HepG2 (cell line): ENCODE measurements at regions not wholly inside any gene's neighbourhood (a gene's known extent, or its start where the extent isn't known, plus 50 kb on each side); places are given as distances from the start of the nearest gene placed in this dataset.

Experiments used
- ATAC-seq: fragments of 200-7000 bp; cut with Tn5 transposase; 3 replicates; pipeline ENCODE4 v1.9.1; 2020; ENCODE audit warnings: mild to moderate bottlenecking, moderate library complexity
- BruUV-seq: library from RNA; stranded (reverse); fragments of 400-500 nt; replicated peaks from 2 replicates; lab custom pipeline; 2021; lab: Mats Ljungman, UMichigan
- CTCF ChIA-PET: fragments of 300-600 bp; formaldehyde crosslinking; extraction: SDS; loops from one replicate; lab custom pipeline; 2021; ENCODE audit warnings: low total read pairs, inconsistent platforms, low intra/inter-chr PET ratio; lab: Yijun Ruan, JAX
- POLR2A ChIA-PET: fragments of 350-600 bp; sonication (Branson Sonifier 250); formaldehyde crosslinking; loops from one replicate; lab custom pipeline; 2020; ENCODE audit warnings: antibody characterized with exemption, inconsistent platforms; lab: Yijun Ruan, JAX
- DNase-seq: peaks from one replicate; pipeline ENCODE4 v3.0.0-alpha.2; 2015; ENCODE audit warnings: low spot score
- FAIRE-seq: peaks from 3 replicates; lab custom pipeline; 2011; peaks lifted over from hg19 to GRCh38; lab: Jason Lieb, UNC
- H2AFZ ChIP-seq: one replicate; pipeline ENCODE4 v1.6.1; 2011; ENCODE audit warnings: low read length, inconsistent platforms
- H3K27ac ChIP-seq: fragments of 300-600 bp; 3 replicates; pipeline ENCODE4 v1.8.0; 2011; ENCODE audit warnings: mixed run types, mild to moderate bottlenecking, mixed read lengths, low read length, inconsistent platforms; ENCODE audit not compliant: insufficient read depth; ENCODE audit errors: extremely low read length
- H3K27me3 ChIP-seq, 2 experiments: fragments of 200-600 bp in 1 of 2; 2 replicates in 1 of 2; 3 replicates in 1 of 2; pipeline versions ENCODE4 v1.6.0 to v1.8.0; 2011; ENCODE audit warnings: low read length in 2 of 2, mild to moderate bottlenecking in 2 of 2, moderate library complexity in 2 of 2, inconsistent platforms in 1 of 2; ENCODE audit not compliant: insufficient read depth in 2 of 2, control insufficient read depth in 1 of 2
- H3K36me3 ChIP-seq, 2 experiments: fragments of 200-600 bp in 1 of 2; replicated peaks in 1 of 2; 2 replicates in 1 of 2; 3 replicates in 1 of 2; pipeline versions ENCODE4 v1.5.1 to v1.8.0; 2011; ENCODE audit warnings: low read length in 2 of 2, inconsistent platforms in 1 of 2; ENCODE audit not compliant: insufficient read depth in 2 of 2, control insufficient read depth in 1 of 2
- H3K4me1 ChIP-seq: 2 replicates; pipeline ENCODE4 v1.5.1; 2012; ENCODE audit warnings: low read length, inconsistent platforms; ENCODE audit not compliant: insufficient read depth
- H3K4me2 ChIP-seq: 2 replicates; pipeline ENCODE4 v1.6.0; 2011; ENCODE audit warnings: low read depth, low read length, inconsistent platforms
- H3K4me3 ChIP-seq, 3 experiments: fragments of 200-600 bp in 1 of 3; sonication (generic), shearing (Covaris generic) in 1 of 3; replicated peaks in 1 of 3; 2 replicates each; pipeline ENCODE4 v1.5.1; 2011 to 2016; ENCODE audit warnings: low read length in 3 of 3, inconsistent platforms in 2 of 3, low read depth in 2 of 3, mild to moderate bottlenecking in 2 of 3, control low read depth in 1 of 3, mixed read lengths in 1 of 3; ENCODE audit not compliant: insufficient read depth in 1 of 3
- H3K79me2 ChIP-seq: one replicate; pipeline ENCODE4 v1.6.1; 2011; ENCODE audit warnings: low read length, inconsistent platforms; ENCODE audit not compliant: insufficient read depth
- H3K9ac ChIP-seq: 2 replicates; pipeline ENCODE4 v1.6.0; 2011; ENCODE audit warnings: mild to moderate bottlenecking, low read depth, low read length, inconsistent platforms; ENCODE audit not compliant: insufficient read depth
- H3K9me3 ChIP-seq: 2 replicates; pipeline ENCODE4 v1.5.1; 2012; ENCODE audit warnings: mild to moderate bottlenecking, low read length
- H4K20me1 ChIP-seq: 2 replicates; pipeline ENCODE4 v1.6.0; 2011; ENCODE audit warnings: inconsistent platforms, mild to moderate bottlenecking, low read length, moderate library complexity; ENCODE audit not compliant: insufficient read depth
- ATRX ChIP-seq: sonication (generic); formaldehyde crosslinking; IDR thresholded peaks from 2 replicates; pipeline ENCODE4 v1.4.0; 2020; ENCODE audit warnings: missing genetic modification reagents, borderline replicate concordance
- CC2D1A ChIP-seq: sonication (generic); formaldehyde crosslinking; IDR thresholded peaks from 2 replicates; pipeline ENCODE4 v1.8.1; 2023; ENCODE audit warnings: mild to moderate bottlenecking, missing genetic modification reagents
- CCAR2 ChIP-seq: fragments of 200-400 bp; formaldehyde crosslinking; optimal IDR thresholded peaks from 2 replicates; pipeline ENCODE3; 2018; ENCODE audit warnings: low read depth, mild to moderate bottlenecking, low read length, moderate library complexity
- CCDC6 ChIP-seq: sonication (generic); formaldehyde crosslinking; IDR thresholded peaks from 2 replicates; pipeline ENCODE4 v1.8.1; 2022; ENCODE audit warnings: mild to moderate bottlenecking, missing genetic modification reagents, moderate library complexity
- EED ChIP-seq: sonication (generic); formaldehyde crosslinking; IDR thresholded peaks from 2 replicates; pipeline ENCODE4 v1.5.0; 2020; ENCODE audit warnings: mild to moderate bottlenecking, missing genetic modification reagents
- HCFC1 ChIP-seq: fragments of 150-350 bp; IDR thresholded peaks from 2 replicates; pipeline ENCODE4 v1.6.1; 2014; ENCODE audit warnings: low read depth, low read length
- MYNN ChIP-seq: sonication (generic); formaldehyde crosslinking; IDR thresholded peaks from 2 replicates; pipeline ENCODE4 v1.4.0; 2020; ENCODE audit warnings: mild to moderate bottlenecking, low read depth, missing genetic modification reagents
- NFATC3 ChIP-seq: sonication (generic); formaldehyde crosslinking; IDR thresholded peaks from 2 replicates; pipeline ENCODE4 v1.5.1; 2020; ENCODE audit warnings: mild to moderate bottlenecking, missing genetic modification reagents
- RXRA ChIP-seq: sonication (generic); formaldehyde crosslinking; IDR thresholded peaks from 2 replicates; pipeline ENCODE4 v1.5.1; 2020; ENCODE audit warnings: missing genetic modification reagents
- SPEN ChIP-seq: sonication (generic); formaldehyde crosslinking; IDR thresholded peaks from 2 replicates; pipeline ENCODE4 v1.5.1; 2020; ENCODE audit warnings: low read depth, mild to moderate bottlenecking, missing genetic modification reagents
- SYNCRIP ChIP-seq: fragments of 200-400 bp; formaldehyde crosslinking; IDR thresholded peaks from 2 replicates; pipeline ENCODE4 v1.6.1; 2018; ENCODE audit warnings: mild to moderate bottlenecking, low read depth, low read length; ENCODE audit not compliant: insufficient read depth
- ZNF33B ChIP-seq: sonication (generic); formaldehyde crosslinking; IDR thresholded peaks from 2 replicates; pipeline ENCODE4 v1.5.1; 2020; ENCODE audit warnings: mild to moderate bottlenecking, missing genetic modification reagents
- ZNF354B ChIP-seq: sonication (generic); formaldehyde crosslinking; IDR thresholded peaks from 2 replicates; pipeline ENCODE4 v1.8.0; 2022; ENCODE audit warnings: mild to moderate bottlenecking, missing genetic modification reagents
- ZNF441 ChIP-seq: sonication (generic); formaldehyde crosslinking; IDR thresholded peaks from 2 replicates; pipeline ENCODE4 v1.7.0; 2021; ENCODE audit warnings: missing genetic modification reagents, borderline replicate concordance
- ZNF788 ChIP-seq: sonication (generic); formaldehyde crosslinking; IDR thresholded peaks from 2 replicates; pipeline ENCODE4 v1.5.0; 2020; ENCODE audit warnings: mild to moderate bottlenecking, missing genetic modification reagents, borderline replicate concordance
- in situ Hi-C: cut with HindIII; loops from 2 replicates; pipeline ENCODE4 v1.10.0; 2017; ENCODE audit warnings: low pct_unique_long_range_greater_than_20kb; ENCODE audit not compliant: extremely low pct_ligation_motif_present
- intact Hi-C: fragments of 100-400 bp; cut with micrococcal nuclease; formaldehyde crosslinking; loops from one replicate; pipeline ENCODE4 v1.10.0; 2022; ENCODE audit not compliant: unreplicated experiment
- TF ChIP-seq, protein P1 (sequence below): sonication (generic); formaldehyde crosslinking; IDR thresholded peaks from 2 replicates; pipeline ENCODE4 v1.8.1; 2023; ENCODE audit warnings: mild to moderate bottlenecking, moderate library complexity, missing genetic modification reagents
- TF ChIP-seq, protein P2 (sequence below): sonication (generic); formaldehyde crosslinking; IDR thresholded peaks from 2 replicates; pipeline ENCODE4 v1.4.0; 2020; ENCODE audit warnings: missing genetic modification reagents, mild to moderate bottlenecking, borderline replicate concordance
- TF ChIP-seq, protein P3 (sequence below): sonication (generic); formaldehyde crosslinking; IDR thresholded peaks from 2 replicates; pipeline ENCODE4 v1.4.0; 2020; ENCODE audit warnings: low read depth, mild to moderate bottlenecking, missing genetic modification reagents
- TF ChIP-seq, protein P4 (sequence below): sonication (generic); formaldehyde crosslinking; IDR thresholded peaks from 2 replicates; pipeline ENCODE4 v1.8.1; 2023; ENCODE audit warnings: mild to moderate bottlenecking, missing genetic modification reagents

DNA sequence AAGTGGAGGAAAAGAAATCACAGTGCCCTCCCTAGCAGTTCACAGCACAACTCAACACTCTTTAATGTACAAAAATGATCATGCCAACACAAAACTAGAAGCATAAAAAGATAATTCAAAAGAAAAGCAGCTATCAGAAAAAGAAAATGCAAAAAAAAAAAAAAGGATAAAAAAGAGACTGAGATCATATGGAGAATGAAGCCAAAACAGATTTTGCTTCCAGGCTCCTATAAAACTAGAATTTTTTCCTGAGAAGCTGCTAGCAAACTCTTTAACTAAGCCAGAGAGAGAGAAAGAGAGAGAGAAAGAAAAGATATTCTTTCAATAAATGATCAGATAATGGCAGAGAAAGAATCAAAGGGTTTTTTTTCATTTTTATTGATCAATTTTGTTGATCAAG lies 288.0 kb upstream of the ANKRD30A start:
- Histone ChIP-seq H3K36me3 (no peaks in the 10 kb centered on the region), H3K27ac (no peak overlapping the region), H3K27me3 (no peaks in the 10 kb centered on the region), H3K9me3 (no peaks in the 10 kb centered on the region), H3K4me3 (no peak overlapping the region), H3K9ac (no peak overlapping the region), H2AFZ (no peak overlapping the region), H3K4me2 (no peak overlapping the region), H4K20me1 (no peaks in the 10 kb centered on the region), H3K79me2 (no peaks in the 10 kb centered on the region), H3K4me1 (no peaks in the 10 kb centered on the region)
- POLR2A ChIA-PET: no interaction called here
- TF ChIP-seq, protein P1, sequence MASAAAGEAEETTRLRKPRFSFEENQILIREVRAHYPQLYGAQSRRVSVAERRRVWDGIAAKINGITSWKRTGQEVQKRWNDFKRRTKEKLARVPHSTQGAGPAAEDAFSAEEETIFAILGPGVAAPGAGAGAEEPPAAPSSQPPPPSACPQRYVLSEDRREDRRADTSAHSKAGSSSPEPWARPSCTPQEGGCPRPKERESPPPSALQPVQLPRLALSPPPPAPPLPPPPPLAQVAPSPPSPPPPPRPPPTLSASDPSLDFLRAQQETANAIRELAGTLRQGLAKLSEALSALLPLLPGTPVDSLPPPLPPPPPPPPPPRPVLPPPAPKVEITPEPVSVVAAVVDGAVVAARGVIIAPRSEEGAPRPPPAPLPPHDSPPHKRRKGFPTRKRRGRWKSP (CRISPR knock-in tag): no peak
- TF ChIP-seq SYNCRIP (no peak), CCAR2 (no peak), SPEN (CRISPR knock-in tag) (no peak), CC2D1A (no peak), RXRA (CRISPR knock-in tag) (no peak), ZNF441 (CRISPR knock-in tag) (no peak), CCDC6 (no peak), ZNF788 (CRISPR knock-in tag) (no peak), ZNF33B (no peak), ZNF354B (CRISPR knock-in tag) (no peak), NFATC3 (CRISPR knock-in tag) (no peak), MYNN (CRISPR knock-in tag) (no peak), EED (CRISPR knock-in tag) (no peak), HCFC1 (no peak), ATRX (no peak)
- TF ChIP-seq, protein P2, sequence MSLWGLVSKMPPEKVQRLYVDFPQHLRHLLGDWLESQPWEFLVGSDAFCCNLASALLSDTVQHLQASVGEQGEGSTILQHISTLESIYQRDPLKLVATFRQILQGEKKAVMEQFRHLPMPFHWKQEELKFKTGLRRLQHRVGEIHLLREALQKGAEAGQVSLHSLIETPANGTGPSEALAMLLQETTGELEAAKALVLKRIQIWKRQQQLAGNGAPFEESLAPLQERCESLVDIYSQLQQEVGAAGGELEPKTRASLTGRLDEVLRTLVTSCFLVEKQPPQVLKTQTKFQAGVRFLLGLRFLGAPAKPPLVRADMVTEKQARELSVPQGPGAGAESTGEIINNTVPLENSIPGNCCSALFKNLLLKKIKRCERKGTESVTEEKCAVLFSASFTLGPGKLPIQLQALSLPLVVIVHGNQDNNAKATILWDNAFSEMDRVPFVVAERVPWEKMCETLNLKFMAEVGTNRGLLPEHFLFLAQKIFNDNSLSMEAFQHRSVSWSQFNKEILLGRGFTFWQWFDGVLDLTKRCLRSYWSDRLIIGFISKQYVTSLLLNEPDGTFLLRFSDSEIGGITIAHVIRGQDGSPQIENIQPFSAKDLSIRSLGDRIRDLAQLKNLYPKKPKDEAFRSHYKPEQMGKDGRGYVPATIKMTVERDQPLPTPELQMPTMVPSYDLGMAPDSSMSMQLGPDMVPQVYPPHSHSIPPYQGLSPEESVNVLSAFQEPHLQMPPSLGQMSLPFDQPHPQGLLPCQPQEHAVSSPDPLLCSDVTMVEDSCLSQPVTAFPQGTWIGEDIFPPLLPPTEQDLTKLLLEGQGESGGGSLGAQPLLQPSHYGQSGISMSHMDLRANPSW: no peak
- TF ChIP-seq, protein P3, sequence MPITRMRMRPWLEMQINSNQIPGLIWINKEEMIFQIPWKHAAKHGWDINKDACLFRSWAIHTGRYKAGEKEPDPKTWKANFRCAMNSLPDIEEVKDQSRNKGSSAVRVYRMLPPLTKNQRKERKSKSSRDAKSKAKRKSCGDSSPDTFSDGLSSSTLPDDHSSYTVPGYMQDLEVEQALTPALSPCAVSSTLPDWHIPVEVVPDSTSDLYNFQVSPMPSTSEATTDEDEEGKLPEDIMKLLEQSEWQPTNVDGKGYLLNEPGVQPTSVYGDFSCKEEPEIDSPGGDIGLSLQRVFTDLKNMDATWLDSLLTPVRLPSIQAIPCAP (CRISPR knock-in tag): no peak
- TF ChIP-seq, protein P4, sequence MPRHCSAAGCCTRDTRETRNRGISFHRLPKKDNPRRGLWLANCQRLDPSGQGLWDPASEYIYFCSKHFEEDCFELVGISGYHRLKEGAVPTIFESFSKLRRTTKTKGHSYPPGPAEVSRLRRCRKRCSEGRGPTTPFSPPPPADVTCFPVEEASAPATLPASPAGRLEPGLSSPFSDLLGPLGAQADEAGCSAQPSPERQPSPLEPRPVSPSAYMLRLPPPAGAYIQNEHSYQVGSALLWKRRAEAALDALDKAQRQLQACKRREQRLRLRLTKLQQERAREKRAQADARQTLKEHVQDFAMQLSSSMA (CRISPR knock-in tag): no peak
- intact Hi-C loops: no loop called here
- CTCF ChIA-PET: no interaction called here
- DNase-seq (no peak), ATAC-seq (no peak), FAIRE-seq (no peak)
- in situ Hi-C loops: no loop called here
- BruUV-seq: no TSS peak
